ENCODE measurements at regions not wholly inside any gene's neighbourhood (a gene's known extent, or its start where the extent isn't known, plus 50 kb on each side); places are given as distances from the start of the nearest gene placed in this dataset.
A peak's percentile ranks its signal among the peaks of the same experiment; 100 is the strongest.

DNA sequence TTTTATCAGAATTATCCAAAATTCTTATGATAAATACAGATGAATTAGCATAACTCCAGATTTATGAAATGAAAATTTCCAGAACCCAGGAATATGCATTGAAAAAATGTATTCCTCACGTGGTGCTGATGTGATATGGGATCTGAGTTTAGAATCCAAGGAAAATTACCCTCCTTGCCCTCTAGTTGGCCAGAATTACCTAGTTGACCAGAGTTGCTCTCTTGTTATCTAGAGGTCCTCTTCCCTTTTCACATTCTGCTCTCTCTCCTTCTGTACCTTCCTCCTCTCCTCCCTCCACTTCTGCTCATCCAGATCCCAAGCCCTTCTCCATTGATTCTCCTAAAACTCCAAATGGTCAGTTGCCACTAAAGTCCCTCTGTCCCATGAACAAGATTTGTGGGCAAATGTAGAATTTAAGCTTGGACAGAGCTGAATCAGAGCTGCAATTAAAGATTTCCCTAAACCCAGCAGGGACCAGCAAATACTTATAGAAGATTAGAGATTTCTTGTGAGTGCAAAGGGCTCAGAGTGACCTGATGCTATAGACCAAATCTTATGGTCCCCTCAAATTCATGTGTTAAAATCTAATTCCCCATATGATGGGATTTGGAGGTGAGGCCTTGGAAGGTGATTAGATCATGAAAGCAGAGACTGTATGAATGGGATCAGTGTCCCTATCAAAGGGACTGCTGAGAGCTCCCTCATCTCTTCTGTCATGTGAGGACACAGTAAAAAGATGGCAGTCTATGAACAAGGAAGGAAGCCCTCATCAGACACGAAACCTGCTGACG, 103.2 kb upstream of the IGLL5 start:
- H2AFZ ChIP-seq, result no peak overlapping the region
- H3K27ac ChIP-seq, result peak overlapping the region; percentile 65
- H3K9me2 ChIP-seq (replicated peaks; ENCODE audit: insufficient read depth), result no peaks in the 10 kb centered on the region
- no peak overlapping the region for H3K4me2 ChIP-seq
- DNase-seq (ENCODE audit: low spot score), result no peak
- 66% methylated on average over 3 of the region's 3 CpGs for WGBS (ENCODE audit: low lambda C conversion rate, missing lambda C conversion rate)
- TF ChIP-seq EZH2 (IDR thresholded peaks at IDR 0.05; ENCODE audit: borderline replicate concordance), result no peak
- no peak for TF ChIP-seq CTCF (IDR thresholded peaks at IDR 0.05; ENCODE audit: poor library complexity)
- no peak for TF ChIP-seq EZH2phosphoT487 (IDR thresholded peaks at IDR 0.05; ENCODE audit: low read depth, severe bottlenecking, unreplicated experiment)
- H3K9me3 ChIP-seq (ENCODE audit: low read depth), result no peaks in the 10 kb centered on the region
- peaks cover 19% of the 10 kb centered on the region for H3K4me1 ChIP-seq (ENCODE audit: insufficient read depth)
- no peaks in the 10 kb centered on the region for H4K20me1 ChIP-seq (ENCODE audit: insufficient read depth, poor library complexity, severe bottlenecking)
- H3K79me2 ChIP-seq, result no peaks in the 10 kb centered on the region
- no peaks in the 10 kb centered on the region for H3K27me3 ChIP-seq
- H3K36me3 ChIP-seq (replicated peaks; ENCODE audit: insufficient read depth, low read depth), result no peaks in the 10 kb centered on the region
- H3K4me3 ChIP-seq, result no peak overlapping the region

GRCh38 chr22:22785316-22786065, 102.1 kb upstream of the IGLL5 start:
- H3K4me2 ChIP-seq, result peak overlapping the region; percentile 51
- no peaks in the 10 kb centered on the region for H3K36me3 ChIP-seq (replicated peaks; ENCODE audit: insufficient read depth, low read depth)
- no peak overlapping the region for H2AFZ ChIP-seq
- no peaks in the 10 kb centered on the region for H4K20me1 ChIP-seq (ENCODE audit: insufficient read depth, poor library complexity, severe bottlenecking)
- H3K27ac ChIP-seq, result peak overlapping the region; percentile 65
- WGBS (ENCODE audit: low lambda C conversion rate, missing lambda C conversion rate), result 55% methylated on average over 13 of the region's 13 CpGs
- no peak overlapping the region for H3K4me3 ChIP-seq
- no peaks in the 10 kb centered on the region for H3K9me2 ChIP-seq (replicated peaks; ENCODE audit: insufficient read depth)
- H3K4me1 ChIP-seq (ENCODE audit: insufficient read depth), result peaks cover 19% of the 10 kb centered on the region
- no peaks in the 10 kb centered on the region for H3K79me2 ChIP-seq
- H3K27me3 ChIP-seq, result no peaks in the 10 kb centered on the region
- H3K9me3 ChIP-seq (ENCODE audit: low read depth), result no peaks in the 10 kb centered on the region
- TF ChIP-seq EZH2 (IDR thresholded peaks at IDR 0.05; ENCODE audit: borderline replicate concordance) (no peak), CTCF (IDR thresholded peaks at IDR 0.05; ENCODE audit: poor library complexity) (no peak), EZH2phosphoT487 (IDR thresholded peaks at IDR 0.05; ENCODE audit: low read depth, severe bottlenecking, unreplicated experiment) (no peak)
- no peak for DNase-seq (ENCODE audit: low spot score)

GRCh38 chr22:22786301-22787115, 101.1 kb upstream of the IGLL5 start:
- Histone ChIP-seq H4K20me1 (ENCODE audit: insufficient read depth, poor library complexity, severe bottlenecking) (no peaks in the 10 kb centered on the region), H3K4me3 (no peak overlapping the region), H3K27me3 (no peaks in the 10 kb centered on the region), H2AFZ (no peak overlapping the region), H3K36me3 (replicated peaks; ENCODE audit: insufficient read depth, low read depth) (no peaks in the 10 kb centered on the region), H3K4me1 (ENCODE audit: insufficient read depth) (peaks cover 19% of the 10 kb centered on the region), H3K9me2 (replicated peaks; ENCODE audit: insufficient read depth) (no peaks in the 10 kb centered on the region), H3K4me2 (peak overlapping the region; percentile 55), H3K27ac (peak overlapping the region; percentile 91), H3K9me3 (ENCODE audit: low read depth) (no peaks in the 10 kb centered on the region), H3K79me2 (no peaks in the 10 kb centered on the region)
- no peak for TF ChIP-seq EZH2phosphoT487 (IDR thresholded peaks at IDR 0.05; ENCODE audit: low read depth, severe bottlenecking, unreplicated experiment)
- TF ChIP-seq CTCF (IDR thresholded peaks at IDR 0.05; ENCODE audit: poor library complexity), result no peak
- peak; percentile 73 for DNase-seq (ENCODE audit: low spot score)
- WGBS (ENCODE audit: low lambda C conversion rate, missing lambda C conversion rate), result 46% methylated on average over 18 of the region's 18 CpGs

Data from hepatocyte (in vitro differentiated cells).